HepG2 (cell line): ENCODE measurements at regions not wholly inside any gene's neighbourhood (a gene's known extent, or its start where the extent isn't known, plus 50 kb on each side); places are given as distances from the start of the nearest gene placed in this dataset.

Experiments used
- ATAC-seq: fragments of 200-7000 bp; cut with Tn5 transposase; 3 replicates; pipeline ENCODE4 v1.9.1; 2020; ENCODE audit warnings: mild to moderate bottlenecking, moderate library complexity
- BruUV-seq: library from RNA; stranded (reverse); fragments of 400-500 nt; replicated peaks from 2 replicates; lab custom pipeline; 2021; lab: Mats Ljungman, UMichigan
- CTCF ChIA-PET: fragments of 300-600 bp; formaldehyde crosslinking; extraction: SDS; loops from one replicate; lab custom pipeline; 2021; ENCODE audit warnings: low total read pairs, inconsistent platforms, low intra/inter-chr PET ratio; lab: Yijun Ruan, JAX
- POLR2A ChIA-PET: fragments of 350-600 bp; sonication (Branson Sonifier 250); formaldehyde crosslinking; loops from one replicate; lab custom pipeline; 2020; ENCODE audit warnings: antibody characterized with exemption, inconsistent platforms; lab: Yijun Ruan, JAX
- DNase-seq: peaks from one replicate; pipeline ENCODE4 v3.0.0-alpha.2; 2015; ENCODE audit warnings: low spot score
- FAIRE-seq: peaks from 3 replicates; lab custom pipeline; 2011; peaks lifted over from hg19 to GRCh38; lab: Jason Lieb, UNC
- H2AFZ ChIP-seq: one replicate; pipeline ENCODE4 v1.6.1; 2011; ENCODE audit warnings: low read length, inconsistent platforms
- H3K27ac ChIP-seq: fragments of 300-600 bp; 3 replicates; pipeline ENCODE4 v1.8.0; 2011; ENCODE audit warnings: mixed run types, mild to moderate bottlenecking, mixed read lengths, low read length, inconsistent platforms; ENCODE audit not compliant: insufficient read depth; ENCODE audit errors: extremely low read length
- H3K27me3 ChIP-seq, 2 experiments: fragments of 200-600 bp in 1 of 2; 2 replicates in 1 of 2; 3 replicates in 1 of 2; pipeline versions ENCODE4 v1.6.0 to v1.8.0; 2011; ENCODE audit warnings: low read length in 2 of 2, mild to moderate bottlenecking in 2 of 2, moderate library complexity in 2 of 2, inconsistent platforms in 1 of 2; ENCODE audit not compliant: insufficient read depth in 2 of 2, control insufficient read depth in 1 of 2
- H3K36me3 ChIP-seq, 2 experiments: fragments of 200-600 bp in 1 of 2; replicated peaks in 1 of 2; 2 replicates in 1 of 2; 3 replicates in 1 of 2; pipeline versions ENCODE4 v1.5.1 to v1.8.0; 2011; ENCODE audit warnings: low read length in 2 of 2, inconsistent platforms in 1 of 2; ENCODE audit not compliant: insufficient read depth in 2 of 2, control insufficient read depth in 1 of 2
- H3K4me1 ChIP-seq: 2 replicates; pipeline ENCODE4 v1.5.1; 2012; ENCODE audit warnings: low read length, inconsistent platforms; ENCODE audit not compliant: insufficient read depth
- H3K4me2 ChIP-seq: 2 replicates; pipeline ENCODE4 v1.6.0; 2011; ENCODE audit warnings: low read depth, low read length, inconsistent platforms
- H3K4me3 ChIP-seq, 3 experiments: fragments of 200-600 bp in 1 of 3; sonication (generic), shearing (Covaris generic) in 1 of 3; replicated peaks in 1 of 3; 2 replicates each; pipeline ENCODE4 v1.5.1; 2011 to 2016; ENCODE audit warnings: low read length in 3 of 3, inconsistent platforms in 2 of 3, low read depth in 2 of 3, mild to moderate bottlenecking in 2 of 3, control low read depth in 1 of 3, mixed read lengths in 1 of 3; ENCODE audit not compliant: insufficient read depth in 1 of 3
- H3K79me2 ChIP-seq: one replicate; pipeline ENCODE4 v1.6.1; 2011; ENCODE audit warnings: low read length, inconsistent platforms; ENCODE audit not compliant: insufficient read depth
- H3K9ac ChIP-seq: 2 replicates; pipeline ENCODE4 v1.6.0; 2011; ENCODE audit warnings: mild to moderate bottlenecking, low read depth, low read length, inconsistent platforms; ENCODE audit not compliant: insufficient read depth
- H3K9me3 ChIP-seq: 2 replicates; pipeline ENCODE4 v1.5.1; 2012; ENCODE audit warnings: mild to moderate bottlenecking, low read length
- H4K20me1 ChIP-seq: 2 replicates; pipeline ENCODE4 v1.6.0; 2011; ENCODE audit warnings: inconsistent platforms, mild to moderate bottlenecking, low read length, moderate library complexity; ENCODE audit not compliant: insufficient read depth
- CENPBD1 ChIP-seq: sonication (generic); formaldehyde crosslinking; IDR thresholded peaks from 2 replicates; pipeline ENCODE4 v1.8.0; 2022; ENCODE audit warnings: missing genetic modification reagents, low read depth, mild to moderate bottlenecking, borderline replicate concordance
- EHMT2 ChIP-seq: fragments of 200-600 bp; sonication (generic); IDR thresholded peaks from 2 replicates; pipeline ENCODE4 v1.7.0; 2017; ENCODE audit warnings: antibody characterized with exemption, low read depth, low read length, borderline replicate concordance
- MIER2 ChIP-seq: IDR thresholded peaks from 2 replicates; pipeline ENCODE4 v1.6.1; 2016; ENCODE audit warnings: missing biosample characterization, missing genetic modification reagents
- POLR2G ChIP-seq: fragments of 200-400 bp; formaldehyde crosslinking; IDR thresholded peaks from 2 replicates; pipeline ENCODE4 v1.6.1; 2018; ENCODE audit warnings: mild to moderate bottlenecking, low read depth, low read length, moderate library complexity
- RARA ChIP-seq: IDR thresholded peaks from 2 replicates; pipeline ENCODE4 v1.6.1; 2016; ENCODE audit warnings: missing genetic modification reagents, missing compliant biosample characterization
- REST ChIP-seq, 2 experiments: IDR thresholded peaks; 2 replicates each; pipeline ENCODE4 v1.6.1; 2011 to 2012; ENCODE audit warnings: low read length in 2 of 2, borderline replicate concordance in 1 of 2, low read depth in 1 of 2, mild to moderate bottlenecking in 1 of 2, moderate library complexity in 1 of 2
- SAP130 ChIP-seq: IDR thresholded peaks from 2 replicates; pipeline ENCODE4 v1.6.1; 2016; ENCODE audit warnings: low read depth
- ZBTB7B ChIP-seq: sonication (generic); formaldehyde crosslinking; IDR thresholded peaks from 2 replicates; pipeline ENCODE4 v1.4.0; 2020; ENCODE audit warnings: missing genetic modification reagents
- ZMYM2 ChIP-seq: sonication (generic); formaldehyde crosslinking; IDR thresholded peaks from 2 replicates; pipeline ENCODE4 v1.8.0; 2022; ENCODE audit warnings: mild to moderate bottlenecking, missing genetic modification reagents
- ZNF441 ChIP-seq: sonication (generic); formaldehyde crosslinking; IDR thresholded peaks from 2 replicates; pipeline ENCODE4 v1.7.0; 2021; ENCODE audit warnings: missing genetic modification reagents, borderline replicate concordance
- ZNF530 ChIP-seq: sonication (generic); formaldehyde crosslinking; IDR thresholded peaks from 2 replicates; pipeline ENCODE4 v1.5.0; 2020; ENCODE audit warnings: low read depth, mild to moderate bottlenecking, missing genetic modification reagents
- ZSCAN9 ChIP-seq: IDR thresholded peaks from 2 replicates; pipeline ENCODE4 v1.6.1; 2016; ENCODE audit warnings: borderline replicate concordance
- WGBS: methylation state at CpG from one replicate; pipeline ENCODE4 v1.1.6; 2017; ENCODE audit warnings: low lambda C conversion rate; 5-methylcytosine and 5-hydroxymethylcytosine counted together
- in situ Hi-C: cut with HindIII; loops from 2 replicates; pipeline ENCODE4 v1.10.0; 2017; ENCODE audit warnings: low pct_unique_long_range_greater_than_20kb; ENCODE audit not compliant: extremely low pct_ligation_motif_present
- intact Hi-C: fragments of 100-400 bp; cut with micrococcal nuclease; formaldehyde crosslinking; loops from one replicate; pipeline ENCODE4 v1.10.0; 2022; ENCODE audit not compliant: unreplicated experiment

- CTCF ChIA-PET, result no interaction called here
Observed at GRCh38 chr5:152246401-152246800, 158.7 kb downstream of the NMUR2 start.

More at GRCh38 chr5:152246401-152246800, 158.7 kb downstream of the NMUR2 start:
- H3K9me3 ChIP-seq, result no peaks in the 10 kb centered on the region
- no peak overlapping the region for H3K9ac ChIP-seq
- no peak overlapping the region for H3K27ac ChIP-seq
- BruUV-seq, result no TSS peak
- H3K36me3 ChIP-seq, result no peaks in the 10 kb centered on the region
- H3K4me2 ChIP-seq, result no peak overlapping the region
- WGBS, result 3% methylated on average over 5 of the region's 5 CpGs
- H2AFZ ChIP-seq, result no peak overlapping the region
- in situ Hi-C loops, result no loop called here
- H4K20me1 ChIP-seq, result no peaks in the 10 kb centered on the region
- POLR2A ChIA-PET, result no interaction called here
- no peaks in the 10 kb centered on the region for H3K27me3 ChIP-seq
- ATAC-seq, result no peak
- peak; percentile 96 for TF ChIP-seq MIER2 (CRISPR knock-in tag)
- 0 out of 2 replicates have a peak, but pooled peaks have one; percentile 20 for TF ChIP-seq SAP130
- TF ChIP-seq ZNF441 (CRISPR knock-in tag), result peak; percentile 33; the same call in 1 of the 2 replicates
- TF ChIP-seq POLR2G, result no peak
- no peak for TF ChIP-seq CENPBD1 (CRISPR knock-in tag)
- TF ChIP-seq RARA, result 0 out of 2 replicates have a peak, but pooled peaks have one; percentile 16
- no peak for TF ChIP-seq ZNF530 (CRISPR knock-in tag)
- TF ChIP-seq EHMT2, result peak; percentile 86; the same call in 1 of the 2 replicates
- TF ChIP-seq ZSCAN9 (CRISPR knock-in tag), result 0 out of 2 replicates have a peak, but pooled peaks have one; percentile 30
- no peak for TF ChIP-seq ZBTB7B (CRISPR knock-in tag)
- TF ChIP-seq ZMYM2 (CRISPR knock-in tag), result no peak
- peak; percentile 75 to 97 for TF ChIP-seq REST (IDR thresholded peaks at IDR 0.05; ENCODE audit: borderline replicate concordance in 1 of 2, low read depth in 1 of 2, low read length in 2 of 2)
- TF ChIP-seq, all 625 proteins: peak for 7
- Histone ChIP-seq H3K79me2 (no peaks in the 10 kb centered on the region), H3K4me3 (no peak overlapping the region), H3K4me1 (no peaks in the 10 kb centered on the region)
- FAIRE-seq (no peak), DNase-seq (peak; percentile 12)
- intact Hi-C loops, result no loop called here
